Kidney tubule cell (primary cell): ENCODE measurements at regions not wholly inside any gene's neighbourhood (a gene's known extent, or its start where the extent isn't known, plus 50 kb on each side); places are given as distances from the start of the nearest gene placed in this dataset.
"Not testable (repeated sequence)": the region's sequence is repeated elsewhere in the genome, so short reads cannot be mapped to it uniquely, and the experiment has no call there.

Experiments used
- DNase-seq: peaks from one replicate; pipeline ENCODE4 v3.0.0-alpha.2; 2018; ENCODE audit warnings: low spot score

DNA sequence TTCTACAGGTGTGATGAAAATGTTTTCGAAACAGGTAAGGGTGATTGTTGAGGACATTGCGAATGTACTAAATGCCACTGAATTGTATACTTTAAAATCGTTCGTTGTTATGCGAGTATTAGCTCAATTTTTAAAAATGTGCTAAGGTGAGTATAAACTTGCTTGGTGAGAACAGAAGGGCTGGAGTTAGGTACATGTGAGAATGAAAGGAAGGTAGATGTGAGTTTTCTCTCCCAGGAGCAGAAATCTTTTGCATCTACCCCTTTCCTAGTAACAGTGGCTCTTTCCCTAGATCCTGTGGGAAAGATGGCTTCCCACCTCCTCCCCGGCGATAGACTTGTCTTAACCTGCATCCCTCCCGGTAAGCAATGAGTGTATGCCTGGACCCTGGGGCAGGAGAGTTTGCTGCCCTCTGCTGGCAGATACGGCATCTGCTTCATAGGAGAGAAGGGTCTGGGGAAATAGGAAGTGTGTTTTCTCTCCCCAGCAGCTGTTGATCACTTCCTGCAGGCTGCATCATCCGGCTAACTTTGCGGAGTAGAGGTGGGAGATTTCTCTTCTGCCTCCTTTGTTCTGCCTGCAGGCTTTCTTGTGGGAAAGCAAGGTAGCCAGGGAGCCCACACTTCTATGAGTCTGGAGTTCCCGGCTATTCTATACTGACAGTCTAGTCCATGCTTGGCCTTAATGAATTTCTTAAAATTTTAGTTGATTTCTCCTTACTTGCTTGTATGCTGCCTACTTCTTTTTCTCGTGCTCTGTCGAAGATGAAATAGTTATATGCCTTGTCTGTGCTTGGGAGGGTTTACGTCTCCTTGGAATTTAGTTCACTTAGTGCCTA is 373.3 kb upstream of the SEMA6A start:
- peak; percentile 86 for DNase-seq

- DNase-seq: not testable (repeated sequence)
Observed at GRCh38 chr5:116945613-116946382, 371.2 kb upstream of the SEMA6A start.

DNA sequence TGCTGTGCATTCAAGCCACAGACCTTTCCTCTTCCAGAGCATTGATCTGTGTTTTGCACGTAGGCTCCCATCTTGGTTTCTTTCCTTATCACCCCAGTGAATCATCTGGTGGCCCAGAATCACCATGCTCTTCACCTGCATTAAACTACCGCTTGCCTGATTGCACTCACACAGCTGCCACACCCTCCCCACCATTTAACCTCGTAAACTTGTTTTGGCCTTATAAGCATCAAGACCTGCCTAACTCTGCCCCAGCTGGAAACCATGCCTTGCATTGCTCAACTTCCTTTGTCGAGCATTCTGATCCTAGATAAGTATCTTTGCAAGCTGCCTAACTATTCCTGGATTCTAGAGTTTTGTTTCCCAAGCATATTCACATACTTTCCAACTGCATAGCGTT is 369.6 kb upstream of the SEMA6A start:
- no peak for DNase-seq

DNA sequence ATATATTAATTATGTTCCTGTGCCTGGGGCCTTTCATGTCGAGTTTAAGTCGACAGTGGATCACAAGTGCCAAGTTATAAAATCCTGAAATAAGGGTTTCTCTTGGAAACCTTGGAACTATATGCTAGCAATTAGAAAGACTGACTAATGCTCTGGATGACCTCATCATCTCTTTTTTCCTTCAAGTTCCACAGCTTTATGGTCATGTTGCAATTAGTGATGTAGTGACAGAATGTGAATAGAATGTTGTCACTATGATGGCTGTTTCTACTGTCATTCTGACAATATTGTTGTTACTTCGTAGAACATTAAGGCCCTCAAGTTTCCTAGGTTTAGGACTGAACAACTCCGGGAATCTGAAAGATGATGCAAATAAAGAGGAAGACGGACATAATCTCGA is 368.0 kb upstream of the SEMA6A start:
- DNase-seq: peak; percentile 36

GRCh38 chr5:116939641-116940040 is 365.0 kb upstream of the SEMA6A start:
- no peak for DNase-seq

DNA sequence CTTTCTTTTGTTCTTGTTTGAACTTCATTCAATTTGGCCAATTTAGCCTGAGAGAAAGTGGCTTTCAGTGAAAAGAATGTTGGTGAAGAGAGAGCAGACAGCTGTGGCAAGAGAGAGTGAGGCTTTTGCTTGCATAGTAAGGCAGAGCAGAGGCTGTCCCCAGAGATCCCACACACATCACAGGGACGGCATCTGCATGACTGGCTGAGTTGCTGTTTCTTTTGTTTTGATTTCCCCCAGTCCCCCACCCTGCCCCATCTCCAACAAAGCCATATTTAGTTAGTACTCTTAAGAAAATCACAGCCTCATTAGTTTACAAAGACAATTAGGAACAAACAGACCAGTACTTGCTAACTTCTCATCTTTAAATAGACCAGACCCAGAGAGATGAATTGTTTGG is 363.9 kb upstream of the SEMA6A start:
- DNase-seq: no peak

DNA sequence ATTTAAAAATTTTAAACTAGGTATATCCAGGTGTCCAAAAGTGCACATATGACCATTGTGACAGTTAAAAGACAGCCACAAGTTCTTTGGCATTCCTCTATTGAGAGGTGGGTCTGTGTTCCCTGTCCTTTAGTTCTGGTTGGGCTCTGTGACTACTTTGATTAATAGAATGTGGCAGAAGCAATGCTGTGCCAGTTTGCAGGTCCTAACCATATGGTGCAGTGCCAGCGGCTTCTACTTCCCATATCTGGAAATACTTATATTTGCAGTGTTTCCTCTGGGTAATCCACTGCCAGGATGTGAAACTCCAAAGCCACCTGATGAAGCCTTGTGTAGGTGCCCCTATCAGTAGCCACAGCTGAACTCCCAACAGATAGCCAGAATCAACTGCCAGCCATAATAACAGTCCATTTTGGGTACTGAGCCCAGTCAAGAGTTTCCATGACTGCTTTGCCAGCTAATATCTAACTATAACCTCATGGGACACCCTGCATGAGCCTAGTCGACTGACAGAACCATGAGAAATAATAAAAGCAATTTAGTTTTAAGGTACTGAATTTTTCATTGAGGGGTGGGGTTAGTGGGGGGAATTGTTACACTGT is 361.0 kb upstream of the SEMA6A start:
- DNase-seq: no peak

- no peak for DNase-seq
Observed at GRCh38 chr5:116930616-116931015, 356.0 kb upstream of the SEMA6A start.

GRCh38 chr5:116923344-116923743 is 348.7 kb upstream of the SEMA6A start:
- no peak for DNase-seq

DNA sequence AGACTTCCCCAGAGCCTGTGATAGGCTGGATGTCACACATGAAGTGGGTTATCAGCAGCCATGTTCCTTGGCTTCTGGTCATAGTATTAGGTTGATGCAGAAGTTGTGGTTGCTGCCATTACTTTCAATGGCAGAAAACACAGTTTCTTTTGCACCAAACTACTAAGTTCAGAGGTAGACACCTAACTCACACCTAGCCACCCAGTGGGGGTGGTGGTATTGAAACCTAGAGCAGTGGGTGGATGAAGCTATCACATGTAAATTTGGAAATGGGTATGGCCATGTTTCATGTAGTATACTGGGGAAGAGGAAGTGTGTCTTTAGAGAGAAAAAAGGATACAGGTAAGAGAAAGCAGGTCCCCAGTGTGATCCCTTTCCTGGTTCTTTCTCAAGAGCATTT is 347.9 kb upstream of the SEMA6A start:
- no peak for DNase-seq

- DNase-seq: no peak
Observed at GRCh38 chr5:116914869-116915504, 340.4 kb upstream of the SEMA6A start.

- DNase-seq: no peak
Observed at GRCh38 chr5:116912221-116912620, 337.6 kb upstream of the SEMA6A start.

- no peak for DNase-seq
Observed at GRCh38 chr5:116911074-116911473, 336.5 kb upstream of the SEMA6A start.

- no peak for DNase-seq
Observed at GRCh38 chr5:116908537-116908936, 333.9 kb upstream of the SEMA6A start.

- DNase-seq: no peak
Observed at GRCh38 chr5:116905885-116906284, 331.3 kb upstream of the SEMA6A start.

DNA sequence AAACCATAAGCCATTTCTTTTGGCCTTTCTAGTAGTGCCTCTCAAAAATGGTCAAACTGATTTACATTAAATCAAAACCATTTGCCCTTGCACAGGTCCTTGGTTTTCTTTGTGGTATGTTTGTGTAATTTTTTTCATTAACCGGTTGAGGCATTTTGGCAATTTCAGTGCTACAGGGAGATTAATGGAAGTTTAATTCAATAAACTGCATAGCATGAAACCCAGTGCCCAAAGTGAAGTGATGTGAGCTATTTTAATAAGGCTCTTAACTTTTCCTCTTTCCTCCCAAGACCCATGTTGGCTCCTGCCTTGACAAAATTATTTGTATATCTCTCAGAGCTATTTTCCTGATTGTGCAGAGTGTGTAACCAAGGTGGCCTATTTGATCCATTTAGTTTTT is 326.2 kb upstream of the SEMA6A start:
- no peak for DNase-seq

- no peak for DNase-seq
Observed at GRCh38 chr5:116898917-116899316, 324.3 kb upstream of the SEMA6A start.

DNA sequence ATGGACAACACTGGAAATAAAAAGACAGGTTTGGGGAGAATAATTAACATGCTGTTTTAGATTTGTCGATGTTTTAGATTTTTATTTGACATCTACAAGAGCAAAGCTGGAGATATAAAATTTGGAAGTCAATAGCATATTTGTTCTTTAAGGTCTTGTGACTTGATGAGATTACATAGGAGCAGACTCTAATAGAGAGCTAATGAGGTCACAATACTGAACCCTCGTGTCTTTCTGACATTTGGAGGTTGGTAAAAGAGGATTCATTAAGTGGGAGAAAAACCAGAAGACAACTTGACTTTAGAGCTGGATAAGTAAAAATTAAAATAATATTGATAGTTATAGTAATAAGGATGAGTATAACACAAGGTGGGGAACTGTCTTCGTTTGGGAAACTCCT is 322.7 kb upstream of the SEMA6A start:
- no peak for DNase-seq

DNA sequence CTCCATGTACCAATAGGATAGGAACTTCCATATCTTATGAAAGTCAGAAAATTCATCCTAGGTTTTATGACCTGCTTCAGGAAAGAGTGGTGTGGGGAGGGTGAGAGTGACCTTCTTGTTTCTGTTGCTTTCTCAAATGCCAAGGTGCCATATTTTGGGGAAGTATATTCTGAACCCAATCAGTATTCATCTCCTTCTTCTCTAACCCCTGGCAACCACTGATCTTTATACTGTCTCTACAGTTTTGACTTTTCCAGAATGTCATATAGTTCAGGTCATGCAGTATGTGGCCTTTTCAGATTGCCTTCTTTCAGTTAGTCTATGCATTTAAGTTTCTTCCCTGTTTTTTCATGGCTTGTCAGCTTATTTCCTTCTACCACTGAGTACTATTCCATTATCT is 321.4 kb upstream of the SEMA6A start:
- DNase-seq: no peak

- no peak for DNase-seq
Observed at GRCh38 chr5:116892993-116893392, 318.4 kb upstream of the SEMA6A start.

DNA sequence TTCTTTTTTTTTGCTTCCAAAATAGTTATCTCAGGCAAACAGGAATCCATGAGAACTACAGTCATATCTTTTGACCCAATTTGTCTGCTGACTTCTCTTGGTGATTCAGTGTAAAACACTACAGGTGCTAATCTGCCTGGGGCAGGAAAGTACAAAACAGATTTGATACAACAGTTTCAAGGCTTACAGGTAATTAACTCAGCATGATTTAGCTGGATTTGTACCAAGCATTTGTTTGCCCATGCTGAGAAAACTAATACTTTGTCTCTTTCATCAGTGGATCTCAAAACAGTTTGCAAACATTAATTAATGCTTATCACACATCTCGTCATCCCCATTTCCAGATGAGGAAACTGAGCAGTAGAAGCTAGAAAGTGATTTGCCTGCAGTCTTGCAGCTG is 312.5 kb upstream of the SEMA6A start:
- DNase-seq: no peak

DNA sequence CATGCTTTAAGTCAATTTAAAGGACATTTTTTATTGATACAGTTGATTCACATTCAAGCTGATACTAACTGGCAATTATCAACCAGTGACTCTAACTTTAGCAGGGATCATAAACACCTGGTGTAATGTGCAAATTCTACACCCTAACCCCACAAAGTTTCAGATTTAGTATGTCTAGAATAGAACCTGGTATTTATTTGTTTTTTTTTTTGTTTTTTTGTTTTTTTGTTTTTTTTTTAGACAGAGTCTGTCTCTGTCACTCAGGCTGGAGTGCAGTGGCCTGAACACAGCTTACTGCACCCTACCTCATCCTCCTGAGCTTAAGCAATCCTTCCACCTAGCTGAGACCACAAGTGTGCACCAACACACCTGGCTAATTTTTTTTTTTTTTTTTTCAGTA is 311.2 kb upstream of the SEMA6A start:
- no peak for DNase-seq

- no peak for DNase-seq
Observed at GRCh38 chr5:116883875-116884274, 309.3 kb upstream of the SEMA6A start.
